ENCODE measurements at regions not wholly inside any gene's neighbourhood (a gene's known extent, or its start where the extent isn't known, plus 50 kb on each side); places are given as distances from the start of the nearest gene placed in this dataset.

DNA sequence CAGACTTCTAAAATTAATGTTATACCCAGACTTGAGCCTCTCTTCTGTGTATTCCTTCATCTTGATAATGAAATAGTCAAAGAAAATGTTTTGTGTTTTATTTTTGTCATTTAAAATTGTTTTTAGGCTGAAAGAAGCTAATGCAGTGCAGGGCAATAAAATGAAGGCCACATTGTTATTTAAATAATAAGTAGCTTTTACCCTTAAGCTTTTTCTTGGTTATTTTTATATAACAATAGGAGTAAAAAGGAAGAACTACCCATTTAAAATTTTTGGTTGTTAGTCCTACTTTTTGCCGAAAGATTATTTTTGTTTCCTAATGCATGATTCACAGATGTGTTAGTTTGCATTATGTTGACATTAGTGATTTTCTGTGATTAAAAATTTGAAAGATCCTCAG lies 181.0 kb upstream of the MEOX2 start:
- Histone ChIP-seq H3K4me3 (ENCODE audit: low read depth, low read length) (no peak overlapping the region), H3K27ac (ENCODE audit: low read depth, low read length) (no peak overlapping the region), H3K9me3 (ENCODE audit: control insufficient read depth, insufficient read depth, low read length) (no peaks in the 10 kb centered on the region), H3K27me3 (ENCODE audit: control insufficient read depth, insufficient read depth, low read length) (no peaks in the 10 kb centered on the region)
- no peak for DNase-seq (ENCODE audit: low read depth, low spot score)
- CTCF ChIA-PET, result no interaction called here
- POLR2A ChIA-PET, result no interaction called here
- TF ChIP-seq, protein P1, sequence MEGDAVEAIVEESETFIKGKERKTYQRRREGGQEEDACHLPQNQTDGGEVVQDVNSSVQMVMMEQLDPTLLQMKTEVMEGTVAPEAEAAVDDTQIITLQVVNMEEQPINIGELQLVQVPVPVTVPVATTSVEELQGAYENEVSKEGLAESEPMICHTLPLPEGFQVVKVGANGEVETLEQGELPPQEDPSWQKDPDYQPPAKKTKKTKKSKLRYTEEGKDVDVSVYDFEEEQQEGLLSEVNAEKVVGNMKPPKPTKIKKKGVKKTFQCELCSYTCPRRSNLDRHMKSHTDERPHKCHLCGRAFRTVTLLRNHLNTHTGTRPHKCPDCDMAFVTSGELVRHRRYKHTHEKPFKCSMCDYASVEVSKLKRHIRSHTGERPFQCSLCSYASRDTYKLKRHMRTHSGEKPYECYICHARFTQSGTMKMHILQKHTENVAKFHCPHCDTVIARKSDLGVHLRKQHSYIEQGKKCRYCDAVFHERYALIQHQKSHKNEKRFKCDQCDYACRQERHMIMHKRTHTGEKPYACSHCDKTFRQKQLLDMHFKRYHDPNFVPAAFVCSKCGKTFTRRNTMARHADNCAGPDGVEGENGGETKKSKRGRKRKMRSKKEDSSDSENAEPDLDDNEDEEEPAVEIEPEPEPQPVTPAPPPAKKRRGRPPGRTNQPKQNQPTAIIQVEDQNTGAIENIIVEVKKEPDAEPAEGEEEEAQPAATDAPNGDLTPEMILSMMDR (IDR thresholded peaks at IDR 0.05; ENCODE audit: low read depth, low read length), result no peak

DNA sequence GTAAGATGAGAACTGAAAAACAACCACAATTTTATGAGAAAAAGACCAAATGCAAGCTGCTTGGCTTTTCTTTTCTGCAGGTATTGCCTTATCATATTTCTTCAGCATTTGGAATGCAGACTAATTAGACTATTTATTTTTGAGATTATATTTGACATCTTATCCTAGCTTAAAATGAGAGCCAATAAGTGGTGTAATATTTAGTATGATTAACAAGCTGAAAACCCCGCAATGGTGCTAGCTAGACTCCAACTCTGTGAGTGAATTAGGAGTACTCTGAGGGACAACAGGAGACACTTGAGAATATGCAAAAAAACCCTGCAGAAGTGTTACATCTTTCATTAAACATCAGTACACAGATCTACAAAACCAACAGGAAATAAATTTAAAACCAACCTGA lies 180.3 kb upstream of the MEOX2 start:
- no peak overlapping the region for H3K4me3 ChIP-seq (ENCODE audit: low read depth, low read length)
- ChIA-PET POLR2A (interaction anchor here (0.6 kb wide), 1 partner anchor 82 kb away, joined by 3 read pairs; no protein-coding TSS in a partner anchor), CTCF (interaction anchor here (0.6 kb wide), 1 partner anchor 698 kb away, joined by 3 read pairs; no protein-coding TSS in a partner anchor)
- no peaks in the 10 kb centered on the region for H3K27me3 ChIP-seq (ENCODE audit: control insufficient read depth, insufficient read depth, low read length)
- DNase-seq (ENCODE audit: low read depth, low spot score), result no peak
- TF ChIP-seq, protein P1 (IDR thresholded peaks at IDR 0.05; ENCODE audit: low read depth, low read length), result no peak
- H3K9me3 ChIP-seq (ENCODE audit: control insufficient read depth, insufficient read depth, low read length), result no peaks in the 10 kb centered on the region
- no peak overlapping the region for H3K27ac ChIP-seq (ENCODE audit: low read depth, low read length)

DNA sequence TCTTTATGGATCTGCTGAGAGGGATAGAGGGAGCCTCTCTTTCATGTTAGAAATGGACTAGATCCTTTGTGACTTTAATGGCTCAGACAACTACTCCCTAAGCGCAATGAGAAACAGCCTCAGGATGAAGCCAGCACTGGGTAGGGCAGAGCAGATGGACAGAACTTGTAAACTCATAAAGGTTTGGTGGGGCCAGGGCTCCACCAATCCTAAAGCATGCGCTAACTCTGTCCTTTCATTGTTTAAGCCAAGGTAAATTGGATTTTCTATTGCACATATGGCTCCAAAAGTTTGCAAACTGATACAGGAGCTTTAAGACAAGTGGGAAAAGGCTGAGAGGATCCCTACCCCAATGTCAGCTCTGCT lies 178.1 kb upstream of the MEOX2 start:
- no peak overlapping the region for H3K27ac ChIP-seq (ENCODE audit: low read depth, low read length)
- H3K27me3 ChIP-seq (ENCODE audit: control insufficient read depth, insufficient read depth, low read length), result no peaks in the 10 kb centered on the region
- TF ChIP-seq, protein P1 (IDR thresholded peaks at IDR 0.05; ENCODE audit: low read depth, low read length), result no peak
- H3K4me3 ChIP-seq (ENCODE audit: low read depth, low read length), result no peak overlapping the region
- DNase-seq (ENCODE audit: low read depth, low spot score), result no peak
- no peaks in the 10 kb centered on the region for H3K9me3 ChIP-seq (ENCODE audit: control insufficient read depth, insufficient read depth, low read length)
- POLR2A ChIA-PET, result no interaction called here
- CTCF ChIA-PET, result no interaction called here

DNA sequence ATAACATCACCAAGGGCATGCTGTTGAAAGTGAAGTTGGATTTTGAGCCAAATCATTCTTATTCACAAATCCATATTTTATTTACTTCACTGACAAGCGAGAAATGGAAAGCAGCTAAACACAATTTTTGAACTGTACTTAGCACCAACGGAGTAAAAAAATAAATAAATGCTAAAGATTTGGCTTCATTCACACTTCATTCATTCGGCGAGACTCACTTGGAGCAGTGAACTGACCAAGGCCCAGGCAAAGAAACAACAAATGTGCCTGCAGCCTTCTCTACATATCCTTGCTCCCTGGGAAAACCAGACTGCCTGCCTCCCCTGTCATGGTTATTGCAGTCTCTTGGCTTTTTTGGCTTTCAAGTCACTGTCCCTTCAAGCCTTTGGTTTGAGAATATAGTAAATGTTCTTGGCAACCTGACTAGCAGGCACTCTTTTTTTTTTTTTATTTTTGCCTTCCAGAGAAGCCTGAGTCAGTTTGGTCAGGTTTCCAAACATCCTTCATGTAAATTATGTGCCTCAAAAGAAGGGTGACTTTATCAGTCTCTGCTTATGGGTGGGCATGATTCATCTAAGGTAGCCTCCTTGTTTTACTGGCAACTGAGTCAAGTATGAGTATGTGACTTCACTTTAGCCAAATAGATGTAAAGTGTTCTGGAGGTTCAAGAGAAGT lies 177.6 kb upstream of the MEOX2 start:
- TF ChIP-seq, protein P1 (IDR thresholded peaks at IDR 0.05; ENCODE audit: low read depth, low read length), result no peak

DNA sequence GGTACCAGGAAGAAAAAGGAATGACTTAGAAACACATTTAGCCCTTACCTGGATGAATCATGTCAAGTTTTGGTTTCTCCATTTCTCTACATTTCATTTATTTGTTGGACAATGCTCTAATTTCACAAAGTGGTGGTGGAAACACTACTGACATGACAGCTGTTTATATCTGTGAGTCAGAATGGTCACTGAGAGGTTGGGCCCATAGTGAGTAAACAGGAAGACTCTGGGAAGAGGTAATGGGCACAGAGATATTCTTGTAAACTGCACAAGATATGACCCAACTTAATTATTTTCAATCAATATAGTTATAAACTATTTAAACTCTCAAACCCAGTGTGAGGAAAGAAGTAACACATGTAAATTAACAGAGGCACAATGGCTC lies 176.3 kb upstream of the MEOX2 start:
- CTCF ChIA-PET, result no interaction called here
- POLR2A ChIA-PET, result no interaction called here
- DNase-seq (ENCODE audit: low read depth, low spot score), result no peak

More for the DNA sequence above, 177.6 kb upstream of the MEOX2 start:
- ChIA-PET POLR2A (no interaction called here), CTCF (no interaction called here)
- no peak overlapping the region for H3K27ac ChIP-seq (ENCODE audit: low read depth, low read length)
- H3K9me3 ChIP-seq (ENCODE audit: control insufficient read depth, insufficient read depth, low read length), result no peaks in the 10 kb centered on the region
- H3K27me3 ChIP-seq (ENCODE audit: control insufficient read depth, insufficient read depth, low read length), result no peaks in the 10 kb centered on the region
- no peak overlapping the region for H3K4me3 ChIP-seq (ENCODE audit: low read depth, low read length)
- DNase-seq (ENCODE audit: low read depth, low spot score), result no peak

More for the DNA sequence above, 176.3 kb upstream of the MEOX2 start:
- no peak overlapping the region for H3K27ac ChIP-seq (ENCODE audit: low read depth, low read length)
- no peak overlapping the region for H3K4me3 ChIP-seq (ENCODE audit: low read depth, low read length)
- TF ChIP-seq, protein P1 (IDR thresholded peaks at IDR 0.05; ENCODE audit: low read depth, low read length), result no peak
- no peaks in the 10 kb centered on the region for H3K27me3 ChIP-seq (ENCODE audit: control insufficient read depth, insufficient read depth, low read length)
- no peaks in the 10 kb centered on the region for H3K9me3 ChIP-seq (ENCODE audit: control insufficient read depth, insufficient read depth, low read length)

All from AG04450 (cell line).